ENCODE measurements at regions not wholly inside any gene's neighbourhood (a gene's known extent, or its start where the extent isn't known, plus 50 kb on each side); places are given as distances from the start of the nearest gene placed in this dataset.

- no peak for DNase-seq (ENCODE audit: low spot score)
Observed at GRCh38 chr7:46739518-46740234, 818.6 kb upstream of the IGFBP3 start.

GRCh38 chr7:46738796-46739195 lies 817.7 kb upstream of the IGFBP3 start:
- DNase-seq (ENCODE audit: low spot score) = no peak

GRCh38 chr7:46738165-46738564 lies 817.1 kb upstream of the IGFBP3 start:
- DNase-seq (ENCODE audit: low spot score) = no peak

- DNase-seq (ENCODE audit: low spot score) = no peak
Observed at GRCh38 chr7:46725838-46726237, 804.8 kb upstream of the IGFBP3 start.

- DNase-seq (ENCODE audit: low spot score) = no peak
Observed at GRCh38 chr7:46725136-46725535, 804.1 kb upstream of the IGFBP3 start.

GRCh38 chr7:46723742-46724141 lies 802.7 kb upstream of the IGFBP3 start:
- no peak for DNase-seq (ENCODE audit: low spot score)

- no peak for DNase-seq (ENCODE audit: low spot score)
Observed at GRCh38 chr7:46723003-46723402, 801.9 kb upstream of the IGFBP3 start.

GRCh38 chr7:46720761-46721160 lies 799.7 kb upstream of the IGFBP3 start:
- no peak for DNase-seq (ENCODE audit: low spot score)

- no peak for DNase-seq (ENCODE audit: low spot score)
Observed at GRCh38 chr7:46719616-46720015, 798.5 kb upstream of the IGFBP3 start.

- DNase-seq (ENCODE audit: low spot score) = no peak
Observed at GRCh38 chr7:46716926-46717325, 795.9 kb upstream of the IGFBP3 start.

- DNase-seq (ENCODE audit: low spot score) = no peak
Observed at GRCh38 chr7:46715579-46715978, 794.5 kb upstream of the IGFBP3 start.

- no peak for DNase-seq (ENCODE audit: low spot score)
Observed at GRCh38 chr7:46714904-46715303, 793.8 kb upstream of the IGFBP3 start.

GRCh38 chr7:46713868-46714596 lies 793.0 kb upstream of the IGFBP3 start:
- no peak for DNase-seq (ENCODE audit: low spot score)

- no peak for DNase-seq (ENCODE audit: low spot score)
Observed at GRCh38 chr7:46710927-46711326, 789.9 kb upstream of the IGFBP3 start.

- no peak for DNase-seq (ENCODE audit: low spot score)
Observed at GRCh38 chr7:46707973-46708372, 786.9 kb upstream of the IGFBP3 start.

GRCh38 chr7:46705386-46706255 lies 784.5 kb upstream of the IGFBP3 start:
- DNase-seq (ENCODE audit: low spot score) = no peak

GRCh38 chr7:46696741-46697140 lies 775.7 kb upstream of the IGFBP3 start:
- no peak for DNase-seq (ENCODE audit: low spot score)

- no peak for DNase-seq (ENCODE audit: low spot score)
Observed at GRCh38 chr7:46695051-46695708, 774.1 kb upstream of the IGFBP3 start.

- no peak for DNase-seq (ENCODE audit: low spot score)
Observed at GRCh38 chr7:46694058-46694457, 773.0 kb upstream of the IGFBP3 start.

GRCh38 chr7:46687203-46687602 lies 766.1 kb upstream of the IGFBP3 start:
- DNase-seq (ENCODE audit: low spot score) = no peak

GRCh38 chr7:46685051-46685450 lies 764.0 kb upstream of the IGFBP3 start:
- no peak for DNase-seq (ENCODE audit: low spot score)
